ENCODE measurements at regions not wholly inside any gene's neighbourhood (a gene's known extent, or its start where the extent isn't known, plus 50 kb on each side); places are given as distances from the start of the nearest gene placed in this dataset.

GRCh38 chr18:45518311-45519155 is 96.7 kb upstream of the SLC14A2 start:
- FAIRE-seq (no peak), DNase-seq (ENCODE audit: insufficient read length, low spot score) (no peak)

- DNase-seq (ENCODE audit: insufficient read length, low spot score) (no peak), FAIRE-seq (no peak)
Observed at GRCh38 chr18:45519411-45520280, 95.6 kb upstream of the SLC14A2 start.

- DNase-seq (ENCODE audit: insufficient read length, low spot score) (no peak), FAIRE-seq (no peak)
Observed at GRCh38 chr18:45521136-45521535, 94.1 kb upstream of the SLC14A2 start.

GRCh38 chr18:45521777-45522176 is 93.5 kb upstream of the SLC14A2 start:
- FAIRE-seq (no peak), DNase-seq (ENCODE audit: insufficient read length, low spot score) (no peak)

- FAIRE-seq, result no peak
- no peak for DNase-seq (ENCODE audit: insufficient read length, low spot score)
Observed at GRCh38 chr18:45522371-45522770, 92.9 kb upstream of the SLC14A2 start.

GRCh38 chr18:45525301-45525700 is 90.0 kb upstream of the SLC14A2 start:
- DNase-seq (ENCODE audit: insufficient read length, low spot score), result no peak
- FAIRE-seq, result no peak

GRCh38 chr18:45526114-45526841 is 89.0 kb upstream of the SLC14A2 start:
- DNase-seq (ENCODE audit: insufficient read length, low spot score) (no peak), FAIRE-seq (no peak)

- DNase-seq (ENCODE audit: insufficient read length, low spot score), result no peak
- FAIRE-seq, result no peak
Observed at GRCh38 chr18:45527891-45528290, 87.4 kb upstream of the SLC14A2 start.

- no peak for DNase-seq (ENCODE audit: insufficient read length, low spot score)
- FAIRE-seq, result no peak
Observed at GRCh38 chr18:45528712-45529336, 86.5 kb upstream of the SLC14A2 start.

GRCh38 chr18:45538444-45538843 is 76.8 kb upstream of the SLC14A2 start:
- DNase-seq (ENCODE audit: insufficient read length, low spot score) (no peak), FAIRE-seq (no peak)

- no peak for FAIRE-seq
- no peak for DNase-seq (ENCODE audit: insufficient read length, low spot score)
Observed at GRCh38 chr18:45539491-45539891, 75.8 kb upstream of the SLC14A2 start.

GRCh38 chr18:45540125-45540524 is 75.2 kb upstream of the SLC14A2 start:
- no peak for FAIRE-seq

GRCh38 chr18:45541421-45541820 is 73.9 kb upstream of the SLC14A2 start:
- DNase-seq (ENCODE audit: insufficient read length, low spot score) (no peak), FAIRE-seq (no peak)

More at GRCh38 chr18:45540125-45540524, 75.2 kb upstream of the SLC14A2 start:
- DNase-seq (ENCODE audit: insufficient read length, low spot score), result no peak

GRCh38 chr18:45542043-45542442 is 73.2 kb upstream of the SLC14A2 start:
- no peak for FAIRE-seq
- no peak for DNase-seq (ENCODE audit: insufficient read length, low spot score)

GRCh38 chr18:45547910-45548309 is 67.4 kb upstream of the SLC14A2 start:
- no peak for DNase-seq (ENCODE audit: insufficient read length, low spot score)
- FAIRE-seq, result no peak

- FAIRE-seq (no peak), DNase-seq (ENCODE audit: insufficient read length, low spot score) (no peak)
Observed at GRCh38 chr18:45548614-45549013, 66.7 kb upstream of the SLC14A2 start.

GRCh38 chr18:45549290-45549689 is 66.0 kb upstream of the SLC14A2 start:
- FAIRE-seq (no peak), DNase-seq (ENCODE audit: insufficient read length, low spot score) (no peak)

- DNase-seq (ENCODE audit: insufficient read length, low spot score) (no peak), FAIRE-seq (no peak)
Observed at GRCh38 chr18:45551142-45551815, 64.0 kb upstream of the SLC14A2 start.

GRCh38 chr18:45553723-45554388 is 61.4 kb upstream of the SLC14A2 start:
- DNase-seq (ENCODE audit: insufficient read length, low spot score) (no peak), FAIRE-seq (no peak)

- no peak for FAIRE-seq
Observed at GRCh38 chr18:45554389-45554737, 60.9 kb upstream of the SLC14A2 start.

More at GRCh38 chr18:45554389-45554737, 60.9 kb upstream of the SLC14A2 start:
- no peak for DNase-seq (ENCODE audit: insufficient read length, low spot score)

Data from GM19239 (cell line).